Dendritic cell treated with granulocyte-macrophage colony-stimulating factor and Interleukin-4, amounts not matched to agents 40 ng/mL and 50 ng/mL, for 4 days (primary cell): ENCODE measurements at regions not wholly inside any gene's neighbourhood (a gene's known extent, or its start where the extent isn't known, plus 50 kb on each side); places are given as distances from the start of the nearest gene placed in this dataset.
"Not testable (repeated sequence)": the region's sequence is repeated elsewhere in the genome, so short reads cannot be mapped to it uniquely, and the experiment has no call there.

Experiments used
- H3K27ac Mint-ChIP-seq: one replicate; pipeline ENCODE4 v1.8.0; 2022; ENCODE audit warnings: mild to moderate bottlenecking, mixed read lengths
- H3K27me3 Mint-ChIP-seq: one replicate; pipeline ENCODE4 v1.8.0; 2022; ENCODE audit warnings: mild to moderate bottlenecking, mixed read lengths
- H3K36me3 Mint-ChIP-seq: one replicate; pipeline ENCODE4 v1.8.0; 2022; ENCODE audit warnings: low read depth, mixed read lengths
- H3K4me1 Mint-ChIP-seq: one replicate; pipeline ENCODE4 v1.8.0; 2022; ENCODE audit warnings: low read depth, mixed read lengths
- H3K4me3 Mint-ChIP-seq: one replicate; pipeline ENCODE4 v1.8.0; 2022; ENCODE audit warnings: mild to moderate bottlenecking, moderate library complexity, mixed read lengths
- H3K9me3 Mint-ChIP-seq: one replicate; pipeline ENCODE4 v1.8.0; 2022; ENCODE audit warnings: mixed read lengths
- intact Hi-C: fragments of 100-400 bp; cut with micrococcal nuclease; formaldehyde crosslinking; loops from one replicate; pipeline ENCODE4 v1.15.0; 2022

DNA sequence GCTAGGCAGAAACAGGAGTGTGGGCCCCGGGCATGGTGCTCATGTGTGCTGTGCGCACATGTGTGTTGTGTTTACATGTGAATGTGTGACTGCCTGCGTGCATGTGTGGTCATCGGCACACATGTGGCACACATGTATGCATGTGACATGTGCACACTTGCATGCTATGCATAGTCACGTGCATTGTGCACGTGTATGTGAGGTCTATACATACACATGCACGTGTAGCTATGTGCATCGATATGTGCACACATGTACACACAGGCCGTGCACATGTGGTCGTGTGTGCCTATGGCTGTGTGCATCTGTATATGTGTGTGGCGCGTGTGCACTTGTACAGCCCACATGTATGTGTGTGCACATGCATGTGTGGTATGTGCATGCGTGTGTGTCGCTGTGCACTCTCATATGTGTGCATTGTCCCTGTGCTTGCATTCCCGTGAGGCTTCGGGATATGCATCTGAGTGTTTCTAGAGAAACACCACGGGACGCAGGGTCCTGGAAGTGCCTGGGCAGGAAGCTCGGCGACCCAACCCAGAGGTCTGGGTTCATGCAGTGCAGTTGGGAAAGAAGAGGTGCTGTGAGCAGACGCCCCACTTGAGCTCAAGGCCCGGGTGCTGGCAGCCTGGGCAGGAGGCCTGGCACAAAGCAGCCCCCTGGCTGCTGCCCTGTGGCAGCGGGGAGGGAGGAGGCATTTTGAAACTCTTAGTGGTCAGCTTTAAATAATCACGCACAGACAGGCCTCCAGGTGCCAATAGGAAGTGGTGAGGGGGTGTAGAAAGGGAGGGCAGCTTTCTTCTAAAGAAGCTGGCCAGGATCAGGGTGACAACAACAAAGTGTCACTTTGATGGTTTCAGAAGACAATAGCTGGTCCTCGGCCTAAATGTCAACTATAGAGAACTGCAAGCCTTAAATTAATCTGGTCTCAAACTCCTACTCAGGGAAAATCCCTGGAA, 410.0 kb upstream of the MGMT start:
- H3K36me3 Mint-ChIP-seq = no peaks in the 10 kb centered on the region
- H3K27me3 Mint-ChIP-seq = peaks cover 10% of the 10 kb centered on the region
- intact Hi-C loops = no loop called here
- H3K4me1 Mint-ChIP-seq = no peaks in the 10 kb centered on the region
- H3K4me3 Mint-ChIP-seq = no peak overlapping the region
- no peaks in the 10 kb centered on the region for H3K9me3 Mint-ChIP-seq
- H3K27ac Mint-ChIP-seq = no peak overlapping the region

DNA sequence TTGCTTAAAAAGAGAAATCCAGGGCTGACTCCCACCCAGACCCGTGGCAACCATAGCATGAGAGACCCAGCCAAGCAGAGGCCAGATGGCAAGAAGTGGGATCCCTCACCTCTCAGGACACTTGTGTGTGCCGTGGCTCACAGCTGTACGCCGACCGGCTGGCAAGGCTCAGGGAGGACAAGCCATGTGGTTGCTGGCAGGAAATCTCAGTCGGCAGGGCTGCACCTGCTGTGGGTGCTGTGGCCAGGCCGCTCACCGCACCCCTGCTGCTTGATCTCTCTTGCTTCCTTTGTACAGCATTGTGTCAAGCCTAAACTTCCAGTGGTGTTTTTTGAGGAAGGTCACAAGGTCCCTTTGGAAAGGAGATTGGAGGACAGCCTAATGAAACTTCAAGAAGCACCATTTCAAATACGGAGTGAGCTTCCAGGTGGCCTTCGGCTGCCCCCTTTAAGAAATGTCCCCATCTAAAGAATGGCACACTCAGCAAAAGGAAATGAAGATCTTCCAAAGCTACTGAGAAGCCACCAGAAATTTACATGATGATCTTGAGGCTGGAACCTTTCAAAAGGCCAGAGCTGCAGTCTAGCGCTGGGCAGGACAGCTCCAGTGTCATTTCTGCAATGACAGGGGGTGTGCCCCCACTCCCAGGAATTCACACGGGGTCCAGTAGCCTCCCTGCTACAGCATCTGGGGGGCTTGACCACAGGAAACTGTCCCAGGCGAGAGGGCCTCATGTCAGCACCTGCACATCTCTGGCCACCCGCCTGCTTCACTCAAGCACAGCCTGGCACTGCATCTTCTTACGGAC, 409.0 kb upstream of the MGMT start:
- Mint-ChIP-seq H3K27me3 (peaks cover 10% of the 10 kb centered on the region), H3K4me1 (no peaks in the 10 kb centered on the region), H3K27ac (no peak overlapping the region), H3K4me3 (no peak overlapping the region), H3K9me3 (no peaks in the 10 kb centered on the region), H3K36me3 (no peaks in the 10 kb centered on the region)
- intact Hi-C loops = no loop called here

DNA sequence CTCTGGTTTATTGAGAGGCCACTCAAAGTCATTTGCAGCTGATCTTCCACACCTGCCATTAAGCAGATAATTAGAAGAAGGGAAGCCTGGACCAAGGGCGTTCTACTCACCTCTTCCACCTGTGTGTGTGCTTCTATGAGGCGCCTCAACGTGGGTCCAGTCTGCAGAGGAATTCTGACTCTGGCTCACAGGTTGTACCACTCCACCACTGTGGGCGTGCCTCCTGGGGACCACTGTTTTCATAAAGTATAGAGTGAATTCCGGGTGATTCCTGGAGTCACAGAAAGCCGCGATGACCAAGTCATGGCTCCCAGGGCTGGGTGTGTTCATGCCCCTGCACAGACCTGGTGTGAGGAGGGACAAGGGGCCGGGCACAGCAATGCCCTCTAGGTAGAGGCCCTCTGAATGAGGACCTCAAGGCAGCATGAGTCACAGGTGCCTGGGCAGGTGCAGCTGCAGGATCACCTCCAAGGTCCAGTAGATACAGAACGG, 408.3 kb upstream of the MGMT start:
- Mint-ChIP-seq H3K36me3 (no peaks in the 10 kb centered on the region), H3K4me3 (no peak overlapping the region), H3K9me3 (no peaks in the 10 kb centered on the region), H3K27ac (no peak overlapping the region), H3K4me1 (no peaks in the 10 kb centered on the region), H3K27me3 (peaks cover 10% of the 10 kb centered on the region)
- intact Hi-C loops = no loop called here

DNA sequence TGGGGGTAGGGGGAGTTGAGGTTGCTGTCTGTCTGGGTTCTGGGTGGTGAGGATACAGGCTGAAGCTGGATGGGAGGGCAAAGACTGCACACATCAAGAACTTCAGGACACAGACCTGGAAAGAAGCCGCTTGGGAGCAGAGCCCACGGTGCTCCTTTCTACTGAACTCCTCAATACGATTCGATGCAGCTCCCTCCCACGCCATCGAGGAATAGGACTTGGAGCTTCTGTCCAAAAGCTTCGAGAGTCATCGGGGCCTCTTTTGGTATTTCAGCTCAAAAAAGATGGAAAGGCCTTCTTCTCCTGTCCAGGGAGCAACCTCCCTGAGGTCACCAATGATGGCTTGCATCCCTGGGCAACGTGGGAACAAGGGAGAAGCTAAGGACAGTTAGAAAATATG, 407.1 kb upstream of the MGMT start:
- Mint-ChIP-seq H3K27ac (no peak overlapping the region), H3K27me3 (peaks cover 10% of the 10 kb centered on the region), H3K4me1 (no peaks in the 10 kb centered on the region), H3K4me3 (no peak overlapping the region), H3K36me3 (no peaks in the 10 kb centered on the region), H3K9me3 (peaks cover 10% of the 10 kb centered on the region)
- intact Hi-C loops = no loop called here

DNA sequence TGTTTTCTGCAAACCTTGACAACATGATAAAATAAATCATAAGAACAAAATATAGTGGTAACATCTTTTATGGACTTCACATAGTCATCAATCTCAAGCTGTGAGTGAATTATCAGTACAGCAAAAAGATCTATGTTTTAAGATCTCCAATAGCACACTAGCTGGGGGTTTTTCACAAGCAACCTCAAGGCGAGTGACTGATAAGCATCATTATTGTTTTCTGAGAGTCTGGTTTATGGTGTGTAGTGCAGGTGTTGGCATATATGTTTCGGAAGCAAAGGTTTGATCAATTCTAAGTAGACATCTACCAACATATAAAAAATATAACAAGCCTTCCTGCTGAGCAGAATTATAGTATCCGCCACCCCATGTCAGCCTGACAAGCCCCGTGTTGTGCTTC, 403.8 kb upstream of the MGMT start:
- intact Hi-C loops = no loop called here
- H3K27ac Mint-ChIP-seq = no peak overlapping the region
- H3K4me3 Mint-ChIP-seq = no peak overlapping the region
- peaks cover 3% of the 10 kb centered on the region for H3K27me3 Mint-ChIP-seq
- H3K9me3 Mint-ChIP-seq = peaks cover 11% of the 10 kb centered on the region
- no peaks in the 10 kb centered on the region for H3K4me1 Mint-ChIP-seq
- H3K36me3 Mint-ChIP-seq = no peaks in the 10 kb centered on the region

DNA sequence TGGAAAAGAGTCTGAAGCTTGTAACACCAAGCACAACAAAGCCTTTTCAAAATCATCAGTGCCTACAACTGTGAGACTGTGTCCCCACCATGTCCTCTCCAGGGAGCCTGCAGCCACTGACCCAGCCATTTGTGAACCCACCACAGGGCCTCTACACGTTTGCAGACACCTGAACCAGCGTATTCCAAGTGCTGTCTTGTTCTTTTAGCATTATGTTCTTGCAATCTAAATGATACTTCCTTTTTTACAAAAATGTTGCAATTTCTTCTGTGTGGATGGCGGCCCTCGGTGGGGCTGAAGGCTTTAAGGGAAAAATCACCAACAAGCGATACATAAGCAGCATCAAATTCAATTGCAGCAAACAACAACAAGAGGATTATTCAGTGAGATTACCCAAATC, 403.2 kb upstream of the MGMT start:
- peaks cover 11% of the 10 kb centered on the region for H3K9me3 Mint-ChIP-seq
- H3K4me3 Mint-ChIP-seq = no peak overlapping the region
- peaks cover 3% of the 10 kb centered on the region for H3K27me3 Mint-ChIP-seq
- H3K27ac Mint-ChIP-seq = no peak overlapping the region
- no peaks in the 10 kb centered on the region for H3K4me1 Mint-ChIP-seq
- H3K36me3 Mint-ChIP-seq = no peaks in the 10 kb centered on the region
- intact Hi-C loops = no loop called here

DNA sequence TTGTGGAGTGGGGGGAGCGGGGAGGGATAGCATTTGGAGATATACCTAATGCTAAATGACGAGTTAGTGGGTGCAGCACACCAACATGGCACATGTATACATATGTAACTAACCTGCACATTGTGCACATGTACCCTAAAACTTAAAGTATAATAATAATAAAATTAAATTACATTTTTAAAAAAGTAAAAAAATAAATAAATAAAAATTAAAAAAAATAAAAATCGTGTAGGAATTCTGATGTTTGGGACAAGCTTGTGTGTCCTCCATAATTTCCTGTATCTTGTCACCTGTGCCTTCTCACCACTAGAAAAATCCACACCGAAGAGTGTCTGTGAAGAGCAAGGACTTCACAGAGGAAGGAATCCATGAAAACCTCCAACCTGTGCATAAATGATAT, 400.5 kb upstream of the MGMT start:
- intact Hi-C loops, H3K27me3 Mint-ChIP-seq, H3K36me3 Mint-ChIP-seq, H3K27ac Mint-ChIP-seq, H3K4me1 Mint-ChIP-seq, H3K4me3 Mint-ChIP-seq: not testable (repeated sequence)
- H3K9me3 Mint-ChIP-seq = peaks cover 11% of the 10 kb centered on the region

DNA sequence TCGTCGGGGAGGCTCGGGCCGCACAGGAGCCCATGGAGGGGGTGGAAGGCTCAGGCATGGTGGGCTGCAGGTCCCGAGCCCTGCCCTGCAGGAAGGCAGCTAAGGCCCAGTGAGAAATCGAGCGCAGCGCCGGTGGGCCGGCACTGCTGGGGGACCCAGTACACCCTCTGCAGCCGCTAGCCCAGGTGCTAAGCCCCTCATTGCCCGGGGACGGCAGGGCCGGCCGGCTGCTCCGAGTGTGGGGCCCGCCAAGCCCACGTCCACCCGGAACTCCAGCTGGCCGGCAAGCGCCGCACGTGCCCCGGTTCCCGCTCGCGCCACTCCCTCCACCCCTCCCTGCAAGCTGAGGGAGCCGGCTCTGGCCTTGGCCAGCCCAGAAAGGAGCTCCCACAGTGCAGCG, 395.6 kb upstream of the MGMT start:
- H3K4me1 Mint-ChIP-seq, intact Hi-C loops, H3K4me3 Mint-ChIP-seq: not testable (repeated sequence)

DNA sequence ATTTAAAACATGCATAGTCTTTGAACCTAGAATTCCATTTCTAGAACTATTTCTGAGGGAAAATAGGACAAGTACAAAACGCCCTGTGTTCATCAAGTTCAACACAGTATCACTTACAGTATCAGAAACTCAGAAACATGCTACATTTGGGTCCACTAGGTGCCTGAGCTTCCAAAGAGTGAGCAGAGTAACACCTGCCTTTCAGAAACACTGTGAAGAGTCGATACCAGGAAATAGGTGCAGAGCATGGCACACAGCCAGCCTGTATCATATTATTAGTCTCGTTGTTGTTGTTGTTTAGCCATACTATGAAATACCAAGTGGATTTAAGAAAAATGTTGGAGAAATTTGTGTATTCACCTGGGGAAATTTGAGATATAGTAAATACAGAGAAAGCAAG, 392.1 kb upstream of the MGMT start:
- Mint-ChIP-seq H3K4me1 (no peaks in the 10 kb centered on the region), H3K9me3 (no peaks in the 10 kb centered on the region), H3K36me3 (no peaks in the 10 kb centered on the region), H3K27me3 (no peaks in the 10 kb centered on the region), H3K4me3 (no peak overlapping the region), H3K27ac (no peak overlapping the region)
- intact Hi-C loops = no loop called here

More for the DNA sequence above, 395.6 kb upstream of the MGMT start:
- not testable (repeated sequence) for H3K27me3 Mint-ChIP-seq, H3K27ac Mint-ChIP-seq, H3K9me3 Mint-ChIP-seq, H3K36me3 Mint-ChIP-seq

DNA sequence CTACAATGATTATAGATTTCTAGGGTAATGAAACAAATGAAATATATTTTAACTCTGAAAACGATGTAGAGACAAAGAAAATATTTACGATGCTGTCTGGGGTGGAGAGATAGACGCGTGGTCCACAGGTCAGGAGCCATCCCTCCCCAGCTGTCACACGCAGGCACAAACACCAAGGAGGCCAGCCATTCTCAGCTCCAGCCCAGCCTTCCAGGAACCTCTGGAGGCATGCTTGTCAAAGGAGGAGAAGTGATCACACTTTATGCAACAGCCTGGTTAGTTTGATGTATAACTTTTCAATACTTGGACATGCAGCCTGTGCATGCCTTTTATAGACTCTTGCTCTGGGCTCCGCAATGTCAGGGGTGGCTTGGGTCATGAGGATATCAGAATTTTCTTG, 391.5 kb upstream of the MGMT start:
- Mint-ChIP-seq H3K27ac (no peak overlapping the region), H3K9me3 (no peaks in the 10 kb centered on the region), H3K4me1 (no peaks in the 10 kb centered on the region), H3K4me3 (no peak overlapping the region), H3K36me3 (no peaks in the 10 kb centered on the region), H3K27me3 (no peaks in the 10 kb centered on the region)
- intact Hi-C loops = no loop called here

DNA sequence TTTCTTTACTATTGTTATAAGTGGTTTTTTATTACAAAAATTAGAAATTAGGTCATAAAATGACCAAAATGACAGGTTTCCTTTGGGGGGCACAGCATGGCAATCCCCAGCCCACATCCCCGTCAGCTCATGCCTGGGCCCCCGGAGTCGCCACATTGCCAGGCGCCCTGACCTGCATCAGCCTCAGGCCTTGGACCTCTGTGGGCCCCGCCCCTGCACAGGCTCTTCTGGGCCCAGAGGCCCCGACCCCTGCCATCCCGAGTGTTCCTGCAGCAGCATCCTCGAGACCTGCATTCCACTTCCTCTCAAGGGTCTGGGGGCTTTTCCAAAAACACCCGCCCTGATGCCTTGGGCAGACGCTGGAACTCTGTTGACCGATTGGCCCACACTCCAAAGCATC, 391.1 kb upstream of the MGMT start:
- Mint-ChIP-seq H3K27me3 (no peaks in the 10 kb centered on the region), H3K36me3 (no peaks in the 10 kb centered on the region), H3K4me1 (no peaks in the 10 kb centered on the region), H3K27ac (no peak overlapping the region), H3K9me3 (no peaks in the 10 kb centered on the region), H3K4me3 (no peak overlapping the region)
- intact Hi-C loops = no loop called here

DNA sequence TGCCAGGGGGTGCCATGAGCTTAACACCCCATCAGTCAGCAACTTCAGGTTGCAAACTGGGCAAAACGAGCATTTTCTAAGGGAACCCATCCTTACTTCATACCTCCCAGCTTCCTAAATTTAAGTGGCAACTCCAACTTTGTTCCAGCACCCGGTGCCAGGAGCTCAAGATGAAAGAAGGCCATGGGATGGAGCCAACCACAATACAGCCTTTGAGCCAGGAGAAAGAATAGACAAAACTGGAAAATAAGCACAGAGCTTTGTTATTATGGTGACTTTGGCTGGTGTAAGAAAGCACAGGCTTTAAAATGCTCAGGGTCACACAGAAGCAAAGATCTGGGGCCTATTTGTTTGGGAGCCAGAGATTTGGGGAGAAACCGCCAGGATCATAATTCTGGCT, 388.7 kb upstream of the MGMT start:
- H3K27me3 Mint-ChIP-seq = no peaks in the 10 kb centered on the region
- no peaks in the 10 kb centered on the region for H3K4me1 Mint-ChIP-seq
- H3K36me3 Mint-ChIP-seq = no peaks in the 10 kb centered on the region
- H3K9me3 Mint-ChIP-seq = peaks cover under 1% of the 10 kb centered on the region
- no peak overlapping the region for H3K27ac Mint-ChIP-seq
- no peak overlapping the region for H3K4me3 Mint-ChIP-seq
- intact Hi-C loops = no loop called here

DNA sequence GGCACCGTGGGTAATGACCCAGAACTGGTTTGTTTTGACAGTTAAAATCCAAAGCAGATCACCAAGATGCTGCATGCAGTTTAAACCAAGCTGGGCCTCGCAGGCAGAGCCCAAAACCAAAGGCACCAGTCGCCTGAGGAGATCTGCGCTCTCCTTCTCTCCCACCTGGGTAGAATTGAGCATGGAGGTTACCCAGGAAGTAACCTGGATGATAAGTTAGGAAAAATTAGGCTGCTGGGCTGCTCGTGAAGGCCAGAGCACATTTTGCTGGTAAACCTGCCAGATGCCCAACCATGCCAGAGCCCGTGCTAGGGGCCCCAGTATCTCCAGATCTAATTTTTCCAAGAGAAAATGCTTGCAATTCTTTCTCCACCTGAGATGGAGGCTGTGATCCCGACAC, 388.3 kb upstream of the MGMT start:
- peaks cover 5% of the 10 kb centered on the region for H3K9me3 Mint-ChIP-seq
- H3K27ac Mint-ChIP-seq = no peak overlapping the region
- no peak overlapping the region for H3K4me3 Mint-ChIP-seq
- H3K36me3 Mint-ChIP-seq = no peaks in the 10 kb centered on the region
- intact Hi-C loops = no loop called here
- no peaks in the 10 kb centered on the region for H3K27me3 Mint-ChIP-seq
- H3K4me1 Mint-ChIP-seq = no peaks in the 10 kb centered on the region

DNA sequence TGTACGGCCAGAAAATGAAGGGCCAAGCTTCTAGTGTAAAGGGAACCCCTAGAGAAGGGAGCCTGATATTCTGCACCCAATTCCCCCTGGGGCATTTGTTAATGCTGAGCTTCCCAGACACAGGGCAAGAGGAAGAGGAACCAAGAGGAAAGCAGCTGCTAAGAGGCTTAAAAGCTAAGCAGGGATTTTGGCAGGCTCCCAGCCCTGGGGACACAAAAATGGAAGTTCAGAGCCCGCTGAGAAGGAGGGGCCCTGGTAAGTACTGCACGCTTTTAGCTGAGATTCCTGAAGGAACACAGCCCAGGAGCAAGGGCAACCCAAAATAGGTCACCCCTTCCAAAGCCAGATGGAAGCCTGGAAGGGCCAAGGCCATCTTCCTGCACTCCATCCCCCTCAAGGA, 387.3 kb upstream of the MGMT start:
- H3K4me3 Mint-ChIP-seq = no peak overlapping the region
- H3K4me1 Mint-ChIP-seq = no peaks in the 10 kb centered on the region
- H3K9me3 Mint-ChIP-seq = peaks cover 9% of the 10 kb centered on the region
- H3K27ac Mint-ChIP-seq = no peak overlapping the region
- intact Hi-C loops = no loop called here
- no peaks in the 10 kb centered on the region for H3K36me3 Mint-ChIP-seq
- H3K27me3 Mint-ChIP-seq = no peaks in the 10 kb centered on the region
